Middle frontal gyrus (tissue), 1 donor: ENCODE measurements at regions not wholly inside any gene's neighbourhood (a gene's known extent, or its start where the extent isn't known, plus 50 kb on each side); places are given as distances from the start of the nearest gene placed in this dataset.

Experiments
- DNase-seq: peaks from one replicate; pipeline ENCODE4 v3.0.0-alpha.2; 2015; ENCODE audit warnings: low spot score; ENCODE audit errors: extremely low spot score

GRCh38 chr5:155952486-155953089 lies 374.4 kb upstream of the SGCD start:
- DNase-seq, result no peak

- no peak for DNase-seq
These were observed 373.6 kb upstream of the SGCD start for GRCh38 chr5:155953335-155953734.

- DNase-seq, result no peak
These were observed 372.1 kb upstream of the SGCD start for GRCh38 chr5:155954701-155955445.

- DNase-seq, result no peak
These were observed 369.1 kb upstream of the SGCD start for GRCh38 chr5:155957884-155958283.

- DNase-seq, result no peak
These were observed 367.9 kb upstream of the SGCD start for GRCh38 chr5:155959082-155959481.

- no peak for DNase-seq
These were observed 366.8 kb upstream of the SGCD start for GRCh38 chr5:155960177-155960576.

- DNase-seq, result no peak
These were observed 357.4 kb upstream of the SGCD start for GRCh38 chr5:155969537-155969936.

GRCh38 chr5:155974369-155974768 lies 352.6 kb upstream of the SGCD start:
- DNase-seq, result no peak

- no peak for DNase-seq
These were observed 348.1 kb upstream of the SGCD start for GRCh38 chr5:155978850-155979249.

GRCh38 chr5:155982354-155982753 lies 344.6 kb upstream of the SGCD start:
- no peak for DNase-seq

GRCh38 chr5:155983954-155984353 lies 343.0 kb upstream of the SGCD start:
- DNase-seq, result no peak

GRCh38 chr5:155987265-155987810 lies 339.6 kb upstream of the SGCD start:
- no peak for DNase-seq

- DNase-seq, result no peak
These were observed 337.1 kb upstream of the SGCD start for GRCh38 chr5:155989879-155990278.

- DNase-seq, result no peak
These were observed 330.8 kb upstream of the SGCD start for GRCh38 chr5:155996123-155996522.

- DNase-seq, result no peak
These were observed 328.7 kb upstream of the SGCD start for GRCh38 chr5:155998257-155998656.

- no peak for DNase-seq
These were observed 326.8 kb upstream of the SGCD start for GRCh38 chr5:156000115-156000514.

- DNase-seq, result no peak
These were observed 322.2 kb upstream of the SGCD start for GRCh38 chr5:156004754-156005153.

- DNase-seq, result no peak
These were observed 320.8 kb upstream of the SGCD start for GRCh38 chr5:156006026-156006647.

GRCh38 chr5:156008844-156009243 lies 318.1 kb upstream of the SGCD start:
- no peak for DNase-seq

GRCh38 chr5:156009583-156009982 lies 317.4 kb upstream of the SGCD start:
- DNase-seq, result no peak

- DNase-seq, result no peak
These were observed 311.8 kb upstream of the SGCD start for GRCh38 chr5:156015137-156015536.

- DNase-seq, result no peak
These were observed 307.8 kb upstream of the SGCD start for GRCh38 chr5:156019130-156019529.
